H9 (cell line): ENCODE measurements at regions not wholly inside any gene's neighbourhood (a gene's known extent, or its start where the extent isn't known, plus 50 kb on each side); places are given as distances from the start of the nearest gene placed in this dataset.

Experiments used
- DNase-seq: peaks from one replicate; pipeline ENCODE4 v3.0.0-alpha.2; 2017
- H2AFZ ChIP-seq: one replicate; pipeline ENCODE4 v1.6.1; 2013; ENCODE audit warnings: mild to moderate bottlenecking, low read length, control low read depth, moderate library complexity
- H2AK5ac ChIP-seq: 2 replicates; pipeline ENCODE4 v1.6.1; 2013; ENCODE audit warnings: low read length, control low read depth, mixed read lengths; ENCODE audit not compliant: insufficient read length
- H2BK120ac ChIP-seq: one replicate; pipeline ENCODE4 v1.6.1; 2013; ENCODE audit warnings: low read depth, mild to moderate bottlenecking, low read length, control low read depth, inconsistent platforms; ENCODE audit not compliant: poor library complexity, severe bottlenecking
- H2BK12ac ChIP-seq: 2 replicates; pipeline ENCODE4 v1.6.1; 2013; ENCODE audit warnings: low read length, control low read depth, mixed read lengths, low read depth; ENCODE audit not compliant: insufficient read length
- H2BK15ac ChIP-seq: 2 replicates; pipeline ENCODE4 v1.6.1; 2013; ENCODE audit warnings: low read depth, low read length, control low read depth
- H2BK20ac ChIP-seq: one replicate; pipeline ENCODE4 v1.6.1; 2013; ENCODE audit warnings: low read depth, mild to moderate bottlenecking, low read length, control low read depth, inconsistent platforms; ENCODE audit not compliant: poor library complexity, severe bottlenecking
- H2BK5ac ChIP-seq: 2 replicates; pipeline ENCODE4 v1.6.1; 2013; ENCODE audit warnings: low read length, control low read depth, mixed read lengths; ENCODE audit not compliant: insufficient read length
- H3K14ac ChIP-seq: 2 replicates; pipeline ENCODE4 v1.6.1; 2013; ENCODE audit warnings: low read length, control low read depth; ENCODE audit not compliant: insufficient read depth
- H3K18ac ChIP-seq: 2 replicates; pipeline ENCODE4 v1.6.1; 2013; ENCODE audit warnings: low read depth, mild to moderate bottlenecking, mixed read lengths, low read length, control low read depth; ENCODE audit not compliant: insufficient read length
- H3K23ac ChIP-seq: 2 replicates; pipeline ENCODE4 v1.6.1; 2013; ENCODE audit warnings: low read length, control low read depth, mixed read lengths, low read depth; ENCODE audit not compliant: insufficient read length
- H3K23me2 ChIP-seq: 2 replicates; pipeline ENCODE4 v1.6.1; 2013; ENCODE audit warnings: low read depth, mild to moderate bottlenecking, mixed read lengths, low read length, control low read depth; ENCODE audit not compliant: insufficient read length, poor library complexity, severe bottlenecking
- H3K27ac ChIP-seq: 2 replicates; pipeline ENCODE4 v1.5.1; 2013; ENCODE audit warnings: low read length, control low read depth, mixed read lengths, low read depth; ENCODE audit not compliant: insufficient read length
- H3K27me3 ChIP-seq: 2 replicates; pipeline ENCODE4 v1.6.1; 2013; ENCODE audit warnings: low read length, control low read depth, inconsistent platforms; ENCODE audit not compliant: insufficient read depth
- H3K4ac ChIP-seq: 2 replicates; pipeline ENCODE4 v1.6.1; 2013; ENCODE audit warnings: low read depth, mild to moderate bottlenecking, control low read depth, inconsistent platforms, low read length, moderate library complexity
- H3K4me1 ChIP-seq: 2 replicates; pipeline ENCODE4 v1.6.1; 2013; ENCODE audit warnings: low read length, control low read depth, inconsistent platforms; ENCODE audit not compliant: insufficient read depth
- H3K4me2 ChIP-seq: 2 replicates; pipeline ENCODE4 v1.6.1; 2013; ENCODE audit warnings: low read length, control low read depth, mixed read lengths; ENCODE audit not compliant: insufficient read length, insufficient read depth
- H3K56ac ChIP-seq: 2 replicates; pipeline ENCODE4 v1.6.1; 2013; ENCODE audit warnings: low read depth, mild to moderate bottlenecking, mixed read lengths, low read length, control low read depth; ENCODE audit not compliant: insufficient read length
- H3K79me1 ChIP-seq: 2 replicates; pipeline ENCODE4 v1.6.1; 2013; ENCODE audit warnings: low read depth, mild to moderate bottlenecking, moderate library complexity, low read length, control low read depth, inconsistent platforms; ENCODE audit not compliant: insufficient read depth, poor library complexity, severe bottlenecking
- H3K79me2 ChIP-seq: 2 replicates; pipeline ENCODE4 v1.6.1; 2013; ENCODE audit warnings: low read length, control low read depth, inconsistent platforms; ENCODE audit not compliant: insufficient read depth
- H3K9ac ChIP-seq: 2 replicates; pipeline ENCODE4 v1.6.1; 2013; ENCODE audit warnings: low read length, control low read depth, mixed read lengths; ENCODE audit not compliant: insufficient read length; ENCODE audit errors: extremely low read depth
- H3K9me3 ChIP-seq: one replicate; pipeline ENCODE4 v1.6.1; 2013; ENCODE audit warnings: low read depth, low read length, inconsistent platforms; ENCODE audit not compliant: control insufficient read depth
- H3T11ph ChIP-seq: one replicate; pipeline ENCODE4 v1.6.1; 2013; ENCODE audit warnings: mild to moderate bottlenecking, low read length, control low read depth, inconsistent platforms
- H4K20me1 ChIP-seq: one replicate; pipeline ENCODE4 v1.6.1; 2013; ENCODE audit not compliant: control insufficient read depth, insufficient read length, insufficient read depth
- H4K5ac ChIP-seq: 2 replicates; pipeline ENCODE4 v1.6.1; 2013; ENCODE audit warnings: low read depth, mild to moderate bottlenecking, mixed read lengths, low read length, control low read depth; ENCODE audit not compliant: insufficient read length
- H4K8ac ChIP-seq: replicated peaks from 2 replicates; pipeline ENCODE4 v1.6.1; 2013; ENCODE audit warnings: low read length, control low read depth, mixed read lengths, low read depth; ENCODE audit not compliant: insufficient read length
- H4K91ac ChIP-seq: 2 replicates; pipeline ENCODE4 v1.6.1; 2013; ENCODE audit warnings: low read depth, mild to moderate bottlenecking, moderate library complexity, mixed read lengths, low read length, control low read depth; ENCODE audit not compliant: insufficient read length
- H3K27ac Mint-ChIP-seq, 3 experiments: 2 replicates in 2 of 3; 3 replicates in 1 of 3; pipeline ENCODE4 v1.8.0; 2020 to 2021; ENCODE audit warnings: mixed read lengths in 3 of 3, mild to moderate bottlenecking in 1 of 3, moderate library complexity in 1 of 3
- H3K27me3 Mint-ChIP-seq: 2 replicates; pipeline ENCODE4 v1.8.0; 2021; ENCODE audit warnings: low read depth, mild to moderate bottlenecking, moderate library complexity, mixed read lengths
- H3K36me3 Mint-ChIP-seq, 3 experiments: 2 replicates in 2 of 3; 3 replicates in 1 of 3; pipeline ENCODE4 v1.8.0; 2020 to 2021; ENCODE audit warnings: low read depth in 3 of 3, mixed read lengths in 3 of 3; ENCODE audit not compliant: insufficient read depth in 1 of 3
- H3K4me1 Mint-ChIP-seq, 2 experiments: 2 replicates each; pipeline ENCODE4 v1.8.0; 2020; ENCODE audit warnings: mixed read lengths in 2 of 2
- H3K4me3 Mint-ChIP-seq, 2 experiments: 2 replicates in 1 of 2; 3 replicates in 1 of 2; pipeline ENCODE4 v1.8.0; 2020 to 2021; ENCODE audit warnings: mild to moderate bottlenecking in 2 of 2, mixed read lengths in 2 of 2, moderate library complexity in 1 of 2
- H3K9me3 Mint-ChIP-seq, 2 experiments: 2 replicates in 1 of 2; 3 replicates in 1 of 2; pipeline ENCODE4 v1.8.0; 2020; ENCODE audit warnings: mild to moderate bottlenecking in 2 of 2, mixed read lengths in 2 of 2, moderate library complexity in 1 of 2
- CTCF ChIP-seq: fragments of 200-600 bp; sonication (generic); conservative IDR thresholded peaks from 3 replicates; pipeline ENCODE4 v1.8.0; 2021; ENCODE audit warnings: antibody characterized with exemption, mild to moderate bottlenecking
- WGBS: extraction: QIAGEN DNeasy Blood & Tissue Kit; methylation state at CpG from one replicate; pipeline ENCODE4 v1.1.7; 2013; ENCODE audit warnings: missing lambda C conversion rate, low lambda C conversion rate, mixed read lengths; ENCODE audit not compliant: insufficient read length; ENCODE audit errors: extremely low coverage; 5-methylcytosine and 5-hydroxymethylcytosine counted together

GRCh38 chr1:30043256-30043655 is 680.1 kb downstream of the MATN1 start:
- Histone ChIP-seq H4K91ac (no peak overlapping the region), H3K23ac (no peak overlapping the region), H3K79me2 (no peaks in the 10 kb centered on the region), H3K18ac (no peak overlapping the region), H3K56ac (no peak overlapping the region), H3K4ac (no peak overlapping the region), H2BK15ac (no peak overlapping the region), H2BK120ac (no peak overlapping the region), H3K79me1 (no peaks in the 10 kb centered on the region), H2BK12ac (no peak overlapping the region), H3T11ph (no peak overlapping the region), H3K9me3 (no peaks in the 10 kb centered on the region), H3K4me1 (no peaks in the 10 kb centered on the region), H3K14ac (no peak overlapping the region; the same call in 1 of the 2 replicates), H2AFZ (no peak overlapping the region), H4K5ac (no peak overlapping the region), H2BK20ac (no peak overlapping the region), H3K23me2 (no peaks in the 10 kb centered on the region), H3K27ac (no peak overlapping the region), H3K27me3 (no peaks in the 10 kb centered on the region), H2AK5ac (no peak overlapping the region), H4K8ac (no peak overlapping the region), H2BK5ac (no peak overlapping the region), H3K4me2 (no peak overlapping the region), H3K9ac (no peak overlapping the region), H4K20me1 (no peaks in the 10 kb centered on the region)
- Mint-ChIP-seq H3K27me3 (peaks cover 1% of the 10 kb centered on the region; the same call in 1 of the 2 replicates), H3K27ac (peak overlapping the region in 1 of 3 experiments; percentile 77; a peak in 1 of 7 replicates), H3K36me3 (peaks cover 0 to 2% (median 0%) of the 10 kb centered on the region in 3 experiments; a peak in 2 of 7 replicates), H3K4me1 (peaks cover 15 to 16% of the 10 kb centered on the region in 2 experiments), H3K9me3 (peaks cover 0 to 15% of the 10 kb centered on the region in 2 experiments; a peak in 3 of 5 replicates), H3K4me3 (no peak overlapping the region)
- WGBS, result no CpG with 5 or more reads among the region's 2 CpGs
- no peak for DNase-seq
- TF ChIP-seq CTCF, result no peak
